ENCODE measurements at regions not wholly inside any gene's neighbourhood (a gene's known extent, or its start where the extent isn't known, plus 50 kb on each side); places are given as distances from the start of the nearest gene placed in this dataset.
"Not testable (repeated sequence)": the region's sequence is repeated elsewhere in the genome, so short reads cannot be mapped to it uniquely, and the experiment has no call there.

- DNase-seq (ENCODE audit: low spot score): no peak
Measured at GRCh38 chr3:8136553-8136952, 365.1 kb upstream of the LMCD1 start.

- no peak for DNase-seq (ENCODE audit: low spot score)
Measured at GRCh38 chr3:8143186-8143585, 358.4 kb upstream of the LMCD1 start.

GRCh38 chr3:8145661-8146060, 356.0 kb upstream of the LMCD1 start:
- no peak for DNase-seq (ENCODE audit: low spot score)

GRCh38 chr3:8147711-8148110, 353.9 kb upstream of the LMCD1 start:
- DNase-seq (ENCODE audit: low spot score): no peak

GRCh38 chr3:8152821-8153418, 348.7 kb upstream of the LMCD1 start:
- DNase-seq (ENCODE audit: low spot score): no peak

- no peak for DNase-seq (ENCODE audit: low spot score)
Measured at GRCh38 chr3:8153800-8154199, 347.8 kb upstream of the LMCD1 start.

- no peak for DNase-seq (ENCODE audit: low spot score)
Measured at GRCh38 chr3:8154617-8155016, 347.0 kb upstream of the LMCD1 start.

- DNase-seq (ENCODE audit: low spot score): no peak
Measured at GRCh38 chr3:8156138-8156537, 345.5 kb upstream of the LMCD1 start.

- DNase-seq (ENCODE audit: low spot score): no peak
Measured at GRCh38 chr3:8156831-8157230, 344.8 kb upstream of the LMCD1 start.

- no peak for DNase-seq (ENCODE audit: low spot score)
Measured at GRCh38 chr3:8157640-8158039, 344.0 kb upstream of the LMCD1 start.

- no peak for DNase-seq (ENCODE audit: low spot score)
Measured at GRCh38 chr3:8164145-8164544, 337.5 kb upstream of the LMCD1 start.

GRCh38 chr3:8166014-8166413, 335.6 kb upstream of the LMCD1 start:
- DNase-seq (ENCODE audit: low spot score): no peak

- no peak for DNase-seq (ENCODE audit: low spot score)
Measured at GRCh38 chr3:8170971-8171508, 330.6 kb upstream of the LMCD1 start.

GRCh38 chr3:8173892-8174291, 327.7 kb upstream of the LMCD1 start:
- DNase-seq (ENCODE audit: low spot score): no peak

- not testable (repeated sequence) for DNase-seq (ENCODE audit: low spot score)
Measured at GRCh38 chr3:8176759-8177483, 324.7 kb upstream of the LMCD1 start.

GRCh38 chr3:8178516-8178915, 323.1 kb upstream of the LMCD1 start:
- not testable (repeated sequence) for DNase-seq (ENCODE audit: low spot score)

- DNase-seq (ENCODE audit: low spot score): no peak
Measured at GRCh38 chr3:8182904-8183303, 318.7 kb upstream of the LMCD1 start.

- no peak for DNase-seq (ENCODE audit: low spot score)
Measured at GRCh38 chr3:8183627-8184026, 318.0 kb upstream of the LMCD1 start.

- DNase-seq (ENCODE audit: low spot score): no peak
Measured at GRCh38 chr3:8186213-8186612, 315.4 kb upstream of the LMCD1 start.

GRCh38 chr3:8187996-8188395, 313.6 kb upstream of the LMCD1 start:
- no peak for DNase-seq (ENCODE audit: low spot score)

- DNase-seq (ENCODE audit: low spot score): no peak
Measured at GRCh38 chr3:8189051-8189450, 312.6 kb upstream of the LMCD1 start.

- no peak for DNase-seq (ENCODE audit: low spot score)
Measured at GRCh38 chr3:8191406-8191805, 310.2 kb upstream of the LMCD1 start.

GRCh38 chr3:8197384-8197783, 304.2 kb upstream of the LMCD1 start:
- no peak for DNase-seq (ENCODE audit: low spot score)

- DNase-seq (ENCODE audit: low spot score): no peak
Measured at GRCh38 chr3:8198605-8199004, 303.0 kb upstream of the LMCD1 start.
